GM10248 (cell line): ENCODE measurements at regions not wholly inside any gene's neighbourhood (a gene's known extent, or its start where the extent isn't known, plus 50 kb on each side); places are given as distances from the start of the nearest gene placed in this dataset.

Experiments used
- CTCF ChIA-PET: fragments of 300-600 bp; sonication (Branson Sonifier 250); formaldehyde crosslinking; extraction: SDS; loops from one replicate; lab custom pipeline; 2021; ENCODE audit warnings: antibody characterized with exemption; lab: Yijun Ruan, JAX
- POLR2A ChIA-PET: fragments of 350-650 bp; sonication (Branson Sonifier 250); formaldehyde crosslinking; extraction: SDS; loops from one replicate; lab custom pipeline; 2020; ENCODE audit warnings: antibody characterized with exemption; lab: Yijun Ruan, JAX
- DNase-seq: peaks from one replicate; pipeline ENCODE4 v3.0.0; 2012; ENCODE audit errors: extremely low spot score
- CTCF ChIP-seq: IDR thresholded peaks from 2 replicates; pipeline ENCODE4 v1.5.1; 2012; ENCODE audit warnings: mild to moderate bottlenecking, low read depth; ENCODE audit errors: extremely low read depth, missing control alignments, control extremely low read depth

- TF ChIP-seq CTCF = no peak
- POLR2A ChIA-PET = no interaction called here
- CTCF ChIA-PET = interaction anchor here (0.9 kb wide), 1 partner anchor 11 kb away, joined by 3 read pairs; no protein-coding TSS in a partner anchor
- no peak for DNase-seq
Observed at GRCh38 chrX:129116676-129117470, 406.4 kb downstream of the SMARCA1 start.

- DNase-seq = no peak
- ChIA-PET POLR2A (no interaction called here), CTCF (interaction anchor here (0.8 to 1.9 kb wide), 5 partner anchors 9 to 15 kb away, joined by 3 to 5 read pairs (median 3); no protein-coding TSS in a partner anchor)
- TF ChIP-seq CTCF = no peak
Observed at GRCh38 chrX:129115935-129116334, 407.4 kb downstream of the SMARCA1 start.

- DNase-seq = peak; percentile 11
- CTCF ChIA-PET = interaction anchor here (0.8 to 1.9 kb wide), 5 partner anchors 9 to 16 kb away, joined by 3 to 5 read pairs (median 3); no protein-coding TSS in a partner anchor
- POLR2A ChIA-PET = no interaction called here
- peak; percentile 26 for TF ChIP-seq CTCF
Observed at GRCh38 chrX:129115104-129115503, 408.2 kb downstream of the SMARCA1 start.

GRCh38 chrX:129111081-129111798 lies 412.1 kb downstream of the SMARCA1 start:
- ChIA-PET CTCF (interaction anchor here (1.2 kb wide), 1 partner anchor 10 kb away, joined by 6 read pairs; no protein-coding TSS in a partner anchor), POLR2A (interaction anchor here (0.6 kb wide), 1 partner anchor 438 kb away, joined by 3 read pairs; no protein-coding TSS in a partner anchor)
- no peak for DNase-seq
- TF ChIP-seq CTCF = no peak

- no peak for DNase-seq
- no peak for TF ChIP-seq CTCF
- ChIA-PET CTCF (no interaction called here), POLR2A (no interaction called here)
Observed at GRCh38 chrX:129108936-129109335, 414.4 kb downstream of the SMARCA1 start.

- no peak for TF ChIP-seq CTCF
- DNase-seq = no peak
- CTCF ChIA-PET = no interaction called here
- POLR2A ChIA-PET = no interaction called here
Observed at GRCh38 chrX:129099207-129099606, 424.1 kb downstream of the SMARCA1 start.
